Prostate gland (tissue), 2 donors: ENCODE measurements at regions not wholly inside any gene's neighbourhood (a gene's known extent, or its start where the extent isn't known, plus 50 kb on each side); places are given as distances from the start of the nearest gene placed in this dataset.

Experiments
- POLR2A ChIP-seq: fragments of 450-650 bp; IDR thresholded peaks from one replicate; pipeline ENCODE4 v1.6.1; 2016; ENCODE audit warnings: antibody characterized with exemption, mild to moderate bottlenecking
- POLR2AphosphoS5 ChIP-seq: sonication (generic); formaldehyde crosslinking; IDR thresholded peaks from one replicate; pipeline ENCODE4 v1.6.1; 2017; ENCODE audit warnings: antibody characterized with exemption
- TF ChIP-seq, protein P1 (sequence below), 4 experiments: fragments of 200-600 bp in 2 of 4; fragments of 450-650 bp in 2 of 4; sonication (generic) in 2 of 4; IDR thresholded peaks; 1 replicate in 3 of 4; 2 replicates in 1 of 4; pipeline ENCODE4 v1.5.1; 2016 to 2019; ENCODE audit warnings: antibody characterized with exemption in 4 of 4, mild to moderate bottlenecking in 2 of 4, moderate library complexity in 2 of 4

DNA sequence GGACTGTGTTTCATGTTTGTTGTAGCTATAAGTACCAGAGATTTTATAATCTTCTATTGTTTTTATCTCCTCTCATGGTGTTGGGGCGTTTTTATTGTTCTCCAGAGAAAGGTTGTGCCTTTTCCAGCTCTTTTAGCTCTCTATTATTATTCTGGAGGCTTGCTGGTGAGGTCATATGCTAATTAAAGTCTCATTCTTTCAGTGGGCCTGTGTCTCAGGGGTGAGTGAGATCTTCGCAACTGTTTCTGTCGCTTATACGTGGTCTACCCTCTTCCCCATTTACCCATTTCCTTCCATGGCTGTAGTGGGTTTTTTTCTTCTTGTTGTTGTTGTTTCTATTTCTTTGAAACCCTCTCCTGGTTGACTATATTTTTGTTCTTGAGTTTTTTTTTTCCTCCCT lies 584.9 kb downstream of the TMEM182 start:
- TF ChIP-seq, protein P1, sequence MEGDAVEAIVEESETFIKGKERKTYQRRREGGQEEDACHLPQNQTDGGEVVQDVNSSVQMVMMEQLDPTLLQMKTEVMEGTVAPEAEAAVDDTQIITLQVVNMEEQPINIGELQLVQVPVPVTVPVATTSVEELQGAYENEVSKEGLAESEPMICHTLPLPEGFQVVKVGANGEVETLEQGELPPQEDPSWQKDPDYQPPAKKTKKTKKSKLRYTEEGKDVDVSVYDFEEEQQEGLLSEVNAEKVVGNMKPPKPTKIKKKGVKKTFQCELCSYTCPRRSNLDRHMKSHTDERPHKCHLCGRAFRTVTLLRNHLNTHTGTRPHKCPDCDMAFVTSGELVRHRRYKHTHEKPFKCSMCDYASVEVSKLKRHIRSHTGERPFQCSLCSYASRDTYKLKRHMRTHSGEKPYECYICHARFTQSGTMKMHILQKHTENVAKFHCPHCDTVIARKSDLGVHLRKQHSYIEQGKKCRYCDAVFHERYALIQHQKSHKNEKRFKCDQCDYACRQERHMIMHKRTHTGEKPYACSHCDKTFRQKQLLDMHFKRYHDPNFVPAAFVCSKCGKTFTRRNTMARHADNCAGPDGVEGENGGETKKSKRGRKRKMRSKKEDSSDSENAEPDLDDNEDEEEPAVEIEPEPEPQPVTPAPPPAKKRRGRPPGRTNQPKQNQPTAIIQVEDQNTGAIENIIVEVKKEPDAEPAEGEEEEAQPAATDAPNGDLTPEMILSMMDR (IDR thresholded peaks at IDR 0.05) = no peak
- TF ChIP-seq POLR2A (no peak), POLR2AphosphoS5 (no peak)
